Kidney epithelial cell (primary cell): ENCODE measurements at regions not wholly inside any gene's neighbourhood (a gene's known extent, or its start where the extent isn't known, plus 50 kb on each side); places are given as distances from the start of the nearest gene placed in this dataset.

Source experiments
- DNase-seq: peaks from one replicate; pipeline ENCODE4 v3.0.0-alpha.2; 2010; ENCODE audit warnings: low read depth
- H3K27me3 ChIP-seq: 2 replicates; pipeline ENCODE4 v1.6.0; 2011; ENCODE audit warnings: low read length; ENCODE audit not compliant: control insufficient read depth, insufficient read depth
- H3K36me3 ChIP-seq: 2 replicates; pipeline ENCODE4 v1.5.1; 2011; ENCODE audit warnings: low read length; ENCODE audit not compliant: control insufficient read depth, insufficient read depth
- H3K4me3 ChIP-seq: 2 replicates; pipeline ENCODE4 v1.5.1; 2011; ENCODE audit warnings: low read depth, mild to moderate bottlenecking, control low read depth, low read length
- CTCF ChIP-seq: IDR thresholded peaks from 2 replicates; pipeline ENCODE4 v1.5.1; 2011; ENCODE audit warnings: mild to moderate bottlenecking, moderate library complexity, low read length, control low read depth, inconsistent platforms; ENCODE audit not compliant: insufficient read depth, poor library complexity, severe bottlenecking

GRCh38 chr1:47682786-47683350, 245.0 kb downstream of the FOXD2 start:
- no peak for DNase-seq
- peaks cover under 1% of the 10 kb centered on the region for H3K27me3 ChIP-seq
- TF ChIP-seq CTCF: no peak
- no peaks in the 10 kb centered on the region for H3K36me3 ChIP-seq
- no peak overlapping the region for H3K4me3 ChIP-seq

- DNase-seq: no peak
- peaks cover 6% of the 10 kb centered on the region for H3K27me3 ChIP-seq
- TF ChIP-seq CTCF: no peak
- H3K4me3 ChIP-seq: no peak overlapping the region
- H3K36me3 ChIP-seq: no peaks in the 10 kb centered on the region
Measured at GRCh38 chr1:47683401-47683800, 245.6 kb downstream of the FOXD2 start.

- no peak for TF ChIP-seq CTCF
- Histone ChIP-seq H3K27me3 (peaks cover 12% of the 10 kb centered on the region), H3K36me3 (no peaks in the 10 kb centered on the region), H3K4me3 (no peak overlapping the region)
- no peak for DNase-seq
Measured at GRCh38 chr1:47684518-47684917, 246.7 kb downstream of the FOXD2 start.

- no peak for TF ChIP-seq CTCF
- Histone ChIP-seq H3K36me3 (no peaks in the 10 kb centered on the region), H3K4me3 (no peak overlapping the region), H3K27me3 (peaks cover 12% of the 10 kb centered on the region)
- DNase-seq: no peak
Measured at GRCh38 chr1:47684964-47685762, 247.3 kb downstream of the FOXD2 start.

- peaks cover 14% of the 10 kb centered on the region for H3K27me3 ChIP-seq
- H3K4me3 ChIP-seq: no peak overlapping the region
- no peak for DNase-seq
- no peaks in the 10 kb centered on the region for H3K36me3 ChIP-seq
- TF ChIP-seq CTCF: no peak
Measured at GRCh38 chr1:47685763-47686066, 247.9 kb downstream of the FOXD2 start.
